IMR-90 (cell line): ENCODE measurements at regions not wholly inside any gene's neighbourhood (a gene's known extent, or its start where the extent isn't known, plus 50 kb on each side); places are given as distances from the start of the nearest gene placed in this dataset.
"Not testable (repeated sequence)": the region's sequence is repeated elsewhere in the genome, so short reads cannot be mapped to it uniquely, and the experiment has no call there.

Experiments used
- POLR2A ChIP-seq: IDR thresholded peaks from 2 replicates; pipeline ENCODE4 v1.6.1; 2012; ENCODE audit warnings: mild to moderate bottlenecking, low read depth, low read length
- TF ChIP-seq, protein P1 (sequence below): conservative IDR thresholded peaks from 2 replicates; pipeline ENCODE4 v1.5.1; 2012; ENCODE audit warnings: mild to moderate bottlenecking, low read depth, low read length, improper control_type of control experiment

DNA sequence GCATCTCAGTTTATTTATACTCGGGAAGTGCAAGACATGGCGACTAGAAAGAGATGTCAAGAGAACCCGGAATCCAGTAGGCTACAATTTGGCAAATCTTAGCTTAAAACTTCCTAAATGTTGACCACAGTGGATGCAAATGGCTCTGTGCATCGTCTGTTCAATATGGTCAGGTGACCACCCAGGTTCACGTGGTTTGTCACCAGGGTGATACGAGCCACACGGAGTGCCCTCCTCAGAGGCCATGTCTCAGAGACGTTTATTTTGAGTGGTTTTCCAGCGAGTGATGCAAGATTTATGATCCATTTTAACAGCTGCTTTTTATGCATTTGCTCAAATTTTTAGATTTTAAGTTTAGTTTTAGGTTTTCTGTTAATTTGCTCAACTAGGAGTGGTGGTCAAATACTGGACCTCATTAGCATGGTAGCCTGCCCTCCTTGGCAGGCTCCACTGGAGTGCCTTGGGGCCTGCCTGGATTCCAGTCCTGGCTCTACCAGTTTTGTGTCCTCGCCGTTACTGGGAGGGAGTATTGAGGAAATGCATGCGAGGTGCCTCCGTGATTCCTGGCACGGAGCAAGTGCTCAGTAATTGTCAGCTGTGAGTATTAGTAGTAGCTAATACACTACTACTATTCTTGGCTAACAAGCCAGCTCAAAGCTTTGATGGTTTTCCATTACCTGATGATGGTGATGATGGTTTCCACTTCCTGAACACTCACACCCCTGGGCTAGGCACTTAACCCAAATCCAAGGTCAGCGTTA lies 53.9 kb upstream of the APOD start:
- TF ChIP-seq POLR2A = not testable (repeated sequence)
- TF ChIP-seq, protein P1, sequence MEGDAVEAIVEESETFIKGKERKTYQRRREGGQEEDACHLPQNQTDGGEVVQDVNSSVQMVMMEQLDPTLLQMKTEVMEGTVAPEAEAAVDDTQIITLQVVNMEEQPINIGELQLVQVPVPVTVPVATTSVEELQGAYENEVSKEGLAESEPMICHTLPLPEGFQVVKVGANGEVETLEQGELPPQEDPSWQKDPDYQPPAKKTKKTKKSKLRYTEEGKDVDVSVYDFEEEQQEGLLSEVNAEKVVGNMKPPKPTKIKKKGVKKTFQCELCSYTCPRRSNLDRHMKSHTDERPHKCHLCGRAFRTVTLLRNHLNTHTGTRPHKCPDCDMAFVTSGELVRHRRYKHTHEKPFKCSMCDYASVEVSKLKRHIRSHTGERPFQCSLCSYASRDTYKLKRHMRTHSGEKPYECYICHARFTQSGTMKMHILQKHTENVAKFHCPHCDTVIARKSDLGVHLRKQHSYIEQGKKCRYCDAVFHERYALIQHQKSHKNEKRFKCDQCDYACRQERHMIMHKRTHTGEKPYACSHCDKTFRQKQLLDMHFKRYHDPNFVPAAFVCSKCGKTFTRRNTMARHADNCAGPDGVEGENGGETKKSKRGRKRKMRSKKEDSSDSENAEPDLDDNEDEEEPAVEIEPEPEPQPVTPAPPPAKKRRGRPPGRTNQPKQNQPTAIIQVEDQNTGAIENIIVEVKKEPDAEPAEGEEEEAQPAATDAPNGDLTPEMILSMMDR = not testable (repeated sequence)
